LNCaP clone FGC (cell line): ENCODE measurements at regions not wholly inside any gene's neighbourhood (a gene's known extent, or its start where the extent isn't known, plus 50 kb on each side); places are given as distances from the start of the nearest gene placed in this dataset.

ENCODE experiments used
- DNase-seq: peaks from one replicate; pipeline ENCODE4 v3.0.0-alpha.2; 2011; ENCODE audit warnings: low read depth
- H3K4me3 ChIP-seq: 2 replicates; pipeline ENCODE4 v1.5.1; 2011; ENCODE audit warnings: mild to moderate bottlenecking, low read depth, low read length, control low read depth
- CTCF ChIP-seq: IDR thresholded peaks from 2 replicates; pipeline ENCODE4 v1.5.1; 2012; ENCODE audit warnings: mild to moderate bottlenecking; ENCODE audit not compliant: control insufficient read depth, insufficient read depth; ENCODE audit errors: extremely low read depth

GRCh38 chr13:68888832-68889231 lies 1218.8 kb upstream of the ATXN8OS start:
- TF ChIP-seq CTCF = no peak
- no peak overlapping the region for H3K4me3 ChIP-seq
- no peak for DNase-seq

GRCh38 chr13:68872338-68872737 lies 1235.3 kb upstream of the ATXN8OS start:
- TF ChIP-seq CTCF = no peak

GRCh38 chr13:68851026-68851425 lies 1256.6 kb upstream of the ATXN8OS start:
- DNase-seq = no peak
- H3K4me3 ChIP-seq = no peak overlapping the region
- TF ChIP-seq CTCF = no peak

More at GRCh38 chr13:68872338-68872737, 1235.3 kb upstream of the ATXN8OS start:
- no peak for DNase-seq
- no peak overlapping the region for H3K4me3 ChIP-seq

GRCh38 chr13:68850160-68850559 lies 1257.5 kb upstream of the ATXN8OS start:
- DNase-seq = no peak
- TF ChIP-seq CTCF = no peak

GRCh38 chr13:68846663-68847062 lies 1261.0 kb upstream of the ATXN8OS start:
- no peak for TF ChIP-seq CTCF
- no peak for DNase-seq
- no peak overlapping the region for H3K4me3 ChIP-seq

More at GRCh38 chr13:68850160-68850559, 1257.5 kb upstream of the ATXN8OS start:
- no peak overlapping the region for H3K4me3 ChIP-seq

GRCh38 chr13:68834375-68834774 lies 1273.3 kb upstream of the ATXN8OS start:
- no peak overlapping the region for H3K4me3 ChIP-seq
- DNase-seq = no peak
- no peak for TF ChIP-seq CTCF

GRCh38 chr13:68816715-68817114 lies 1290.9 kb upstream of the ATXN8OS start:
- TF ChIP-seq CTCF = no peak
- H3K4me3 ChIP-seq = no peak overlapping the region

More at GRCh38 chr13:68816715-68817114, 1290.9 kb upstream of the ATXN8OS start:
- DNase-seq = no peak
